HG03097 (cell line): ENCODE measurements at regions not wholly inside any gene's neighbourhood (a gene's known extent, or its start where the extent isn't known, plus 50 kb on each side); places are given as distances from the start of the nearest gene placed in this dataset.
"Not testable (repeated sequence)": the region's sequence is repeated elsewhere in the genome, so short reads cannot be mapped to it uniquely, and the experiment has no call there.

Experiments used
- ATAC-seq: cut with Tn5 transposase; IDR thresholded peaks from one replicate; pipeline ENCODE4 v1.9.1; 2021; ENCODE audit not compliant: unreplicated experiment, low FRiP score

DNA sequence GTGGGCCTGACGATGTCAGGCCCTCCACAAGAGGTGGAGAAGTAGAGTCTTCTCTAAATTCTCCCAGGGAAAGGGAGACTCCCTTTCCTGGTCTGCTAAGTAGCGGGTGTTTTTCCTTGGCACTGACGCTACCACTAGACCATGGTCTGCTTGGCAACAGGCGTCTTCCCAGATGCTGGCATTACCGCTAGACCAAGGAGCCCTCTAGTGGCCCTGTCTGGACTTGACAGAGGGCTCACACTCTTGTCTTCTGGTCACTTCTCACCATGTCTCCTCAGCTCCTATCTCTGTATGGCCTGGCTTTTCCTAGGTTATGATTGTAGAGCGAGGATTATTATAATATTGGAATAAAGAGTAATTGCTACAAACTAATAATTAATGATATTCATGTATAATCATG lies 51.1 kb upstream of the RASSF6 start:
- ATAC-seq, result not testable (repeated sequence)

GRCh38 chr4:73673286-73673685 lies 53.0 kb upstream of the RASSF6 start:
- ATAC-seq, result no peak

DNA sequence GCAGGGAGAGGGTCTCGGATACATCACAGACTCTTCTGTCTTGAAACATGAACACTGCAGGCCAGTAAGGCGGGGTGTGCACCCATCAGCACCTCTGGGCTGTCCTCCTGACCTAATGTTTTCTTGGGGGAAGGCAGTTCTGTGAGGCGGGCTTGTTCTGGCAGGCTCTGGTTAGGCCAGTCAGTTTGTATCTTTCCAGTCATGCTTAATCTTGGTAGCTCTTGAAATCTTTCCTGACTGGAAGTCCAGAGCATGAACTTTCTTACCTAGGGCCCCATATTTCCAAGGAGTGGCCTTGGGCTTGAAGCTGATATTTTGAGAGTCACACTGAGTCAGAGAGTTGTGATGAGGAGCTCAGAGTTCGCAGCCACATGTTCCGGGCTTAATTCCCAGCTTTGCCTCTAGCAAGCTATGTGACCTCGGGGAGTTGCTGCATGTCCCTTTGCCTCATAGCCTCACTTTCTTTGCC lies 54.2 kb upstream of the RASSF6 start:
- no peak for ATAC-seq

DNA sequence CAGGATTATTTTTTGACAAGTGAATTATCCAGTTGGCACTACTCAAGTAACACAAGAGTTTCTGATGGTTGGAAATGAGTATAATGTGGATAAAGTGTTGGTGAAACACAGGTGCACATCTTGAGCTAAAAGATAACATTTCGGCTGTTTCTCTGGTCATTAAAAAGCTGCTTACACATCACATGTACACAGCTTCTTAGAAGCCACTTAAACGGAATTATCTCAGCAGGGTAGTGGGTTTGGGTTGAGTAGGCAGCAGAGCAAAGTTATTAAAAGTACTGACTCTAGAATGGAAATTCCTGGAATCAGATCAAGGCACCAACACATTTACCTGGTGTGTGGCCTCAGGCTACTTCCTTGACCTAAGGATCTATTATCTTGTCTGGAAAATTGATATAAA lies 55.4 kb upstream of the RASSF6 start:
- no peak for ATAC-seq

- no peak for ATAC-seq
These were observed 55.9 kb upstream of the RASSF6 start for GRCh38 chr4:73676136-73676535.

DNA sequence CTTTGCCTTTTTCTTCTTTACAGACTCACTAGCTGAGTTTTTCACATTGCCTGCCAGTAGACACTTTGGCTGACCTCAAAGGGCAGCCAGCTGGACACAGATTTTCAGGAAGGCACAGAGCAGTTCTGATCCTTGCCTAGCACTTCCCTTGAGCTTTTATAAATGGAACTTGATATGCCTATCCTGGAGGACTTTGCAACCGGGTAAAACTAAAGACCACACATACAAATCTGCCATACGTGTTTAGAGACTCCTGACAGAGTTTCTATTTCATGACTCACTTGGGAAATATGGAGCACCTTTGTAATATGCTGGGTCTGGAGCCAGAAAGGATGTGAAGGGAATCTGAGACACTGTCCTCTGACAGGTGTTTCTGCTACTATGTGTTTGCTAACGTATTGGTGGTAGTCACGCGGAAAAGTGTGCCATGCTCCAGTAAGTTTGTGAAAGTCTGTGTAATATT lies 56.7 kb upstream of the RASSF6 start:
- peak; percentile 78 for ATAC-seq

- no peak for ATAC-seq
These were observed 59.6 kb upstream of the RASSF6 start for GRCh38 chr4:73679836-73680235.

DNA sequence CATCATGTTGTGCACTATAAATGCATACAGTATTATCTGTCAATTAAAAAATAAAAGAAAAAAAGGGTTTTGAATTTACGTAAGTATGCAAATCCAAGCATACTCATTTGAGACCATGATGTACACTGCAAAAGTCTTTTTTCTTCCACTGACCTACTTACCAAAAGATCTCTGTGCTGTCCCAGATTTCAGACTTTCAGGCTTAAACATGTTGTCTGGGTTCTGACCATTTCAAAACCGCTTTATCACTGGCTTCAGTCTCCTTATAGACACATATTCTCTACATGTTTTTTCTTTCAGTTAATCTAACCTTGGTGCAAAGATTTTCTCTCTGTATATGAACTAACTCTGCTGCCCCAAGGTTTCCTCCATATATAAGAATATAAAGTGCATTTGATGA lies 58.6 kb upstream of the CXCL8 start:
- ATAC-seq, result no peak

DNA sequence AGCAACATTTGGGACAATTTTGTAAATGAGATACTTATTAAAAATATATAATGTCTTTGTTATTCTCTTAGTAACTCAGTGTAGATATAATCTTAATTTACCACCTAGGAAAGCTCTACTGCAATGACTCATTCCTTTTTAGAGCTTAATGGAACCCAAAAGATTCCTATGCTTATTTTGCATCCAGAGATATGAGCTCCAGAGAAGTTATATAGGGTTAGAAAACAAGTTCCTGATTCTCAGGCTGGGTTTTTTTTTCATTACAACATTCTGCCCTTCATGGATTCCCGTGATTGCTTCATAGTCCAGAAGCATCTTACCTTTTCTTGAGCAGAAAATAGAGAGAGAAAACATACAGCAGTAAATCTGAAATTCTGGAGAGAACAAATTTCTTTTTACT lies 57.9 kb upstream of the CXCL8 start:
- ATAC-seq, result no peak

DNA sequence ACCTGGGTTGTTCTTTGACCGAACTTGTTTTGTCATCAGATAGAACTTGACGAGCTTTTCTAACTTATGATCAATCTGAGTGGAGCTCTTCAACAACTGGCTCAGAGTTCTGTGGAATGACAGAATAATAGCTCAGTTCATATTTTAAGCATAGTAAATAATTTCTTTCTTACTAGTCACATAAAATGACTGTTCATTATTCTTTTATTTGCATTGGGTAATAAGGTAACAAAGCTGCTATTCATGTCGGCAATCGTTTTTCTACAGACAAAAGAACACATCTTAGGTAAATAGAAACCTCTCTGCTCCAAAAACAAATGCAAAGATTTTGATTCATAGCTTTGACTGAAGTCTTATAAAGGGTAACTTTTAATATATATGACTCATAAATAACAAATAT lies 57.3 kb upstream of the CXCL8 start:
- ATAC-seq, result no peak

- ATAC-seq, result no peak
These were observed 56.9 kb upstream of the CXCL8 start for GRCh38 chr4:73683456-73683855.

GRCh38 chr4:73684097-73684496 lies 56.3 kb upstream of the CXCL8 start:
- no peak for ATAC-seq

- no peak for ATAC-seq
These were observed 55.3 kb upstream of the CXCL8 start for GRCh38 chr4:73685052-73685451.

DNA sequence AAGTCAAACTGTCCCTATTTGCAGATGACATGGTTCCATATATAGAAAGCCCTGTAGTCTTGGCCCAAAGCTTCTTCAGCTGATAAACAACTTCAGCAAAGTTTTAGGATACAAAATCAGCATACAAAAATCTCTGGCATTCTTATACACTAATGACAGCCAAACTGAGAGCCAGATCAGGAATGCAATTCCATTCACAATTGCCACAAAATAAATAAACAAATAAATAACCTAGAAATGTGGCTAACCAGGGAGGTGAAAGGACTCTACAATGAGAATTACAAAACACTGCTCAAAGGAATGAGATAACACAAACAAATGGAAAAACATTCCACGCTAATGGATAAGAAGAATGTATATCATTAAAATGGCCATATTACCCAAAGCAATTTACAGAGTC lies 52.9 kb upstream of the CXCL8 start:
- ATAC-seq, result no peak

DNA sequence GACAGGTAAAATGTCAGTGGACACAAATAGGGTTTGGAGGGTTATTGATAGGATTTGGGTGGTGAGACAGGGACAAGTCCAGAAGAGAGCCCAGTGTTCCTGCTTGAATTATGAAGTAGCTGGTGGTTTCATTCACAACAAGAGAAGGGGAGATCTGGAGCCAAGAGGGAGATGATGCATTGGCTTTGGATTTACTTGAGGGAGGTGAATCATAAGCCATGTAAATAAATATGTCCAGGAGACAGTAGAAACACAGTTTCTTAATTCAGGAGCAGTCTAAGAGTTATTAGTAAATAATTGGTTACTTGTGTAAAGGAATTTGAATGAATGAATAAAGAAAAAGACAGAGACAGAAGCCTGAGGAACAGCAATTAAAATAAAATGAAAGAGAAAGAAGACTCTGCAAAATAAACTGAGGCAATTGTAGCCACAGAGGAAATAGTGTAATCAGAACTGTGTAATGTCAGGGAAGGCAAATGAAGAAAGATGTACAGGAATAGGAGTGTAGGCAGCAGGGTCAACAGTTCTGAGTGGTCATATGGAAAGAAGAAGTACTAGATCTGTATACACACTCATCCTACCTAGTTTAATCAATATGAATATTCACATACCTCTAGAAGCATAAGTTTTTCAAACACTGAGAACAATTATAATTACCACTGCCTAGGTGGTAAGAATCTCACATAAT lies 50.2 kb upstream of the CXCL8 start:
- ATAC-seq, result no peak
